ENCODE measurements at regions not wholly inside any gene's neighbourhood (a gene's known extent, or its start where the extent isn't known, plus 50 kb on each side); places are given as distances from the start of the nearest gene placed in this dataset.
A peak's percentile ranks its signal among the peaks of the same experiment; 100 is the strongest.

- DNase-seq: no peak
- Histone ChIP-seq H3K4me3 (no peak overlapping the region), H3K4me1 (no peaks in the 10 kb centered on the region), H3K36me3 (no peaks in the 10 kb centered on the region), H3K27ac (no peak overlapping the region), H3K9me3 (no peaks in the 10 kb centered on the region), H3K27me3 (no peaks in the 10 kb centered on the region)
- no peak for TF ChIP-seq CTCF (IDR thresholded peaks at IDR 0.05)
- intact Hi-C loops (cut with DNase I; ENCODE audit: low total_unique reads): no loop called here
These were observed 1944.2 kb upstream of the NUDT12 start for GRCh38 chr5:105506692-105507277.

DNA sequence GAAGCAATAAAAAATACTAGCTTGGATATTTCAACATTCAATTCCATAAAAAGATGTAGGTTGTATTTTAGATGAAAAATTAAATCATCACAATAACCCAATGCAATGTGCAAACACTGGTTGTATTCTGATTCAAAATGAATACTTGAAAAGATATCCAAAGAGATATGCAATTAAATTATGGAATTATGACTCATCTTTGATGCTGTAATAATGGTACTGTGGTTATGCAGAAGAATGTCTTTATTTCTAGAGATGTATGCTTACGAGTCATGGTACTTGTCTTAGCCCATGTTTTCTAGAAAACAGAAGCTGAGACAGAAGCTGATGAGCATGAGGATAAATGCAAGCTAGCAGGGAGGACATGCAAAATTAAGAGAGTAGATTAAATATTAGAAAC, 1941.4 kb upstream of the NUDT12 start:
- H3K9me3 ChIP-seq: no peaks in the 10 kb centered on the region
- TF ChIP-seq CTCF (IDR thresholded peaks at IDR 0.05): no peak
- intact Hi-C loops (cut with DNase I; ENCODE audit: low total_unique reads): no loop called here
- no peak overlapping the region for H3K4me3 ChIP-seq
- H3K4me1 ChIP-seq: no peaks in the 10 kb centered on the region
- no peak for DNase-seq
- H3K36me3 ChIP-seq: no peaks in the 10 kb centered on the region
- no peaks in the 10 kb centered on the region for H3K27me3 ChIP-seq
- H3K27ac ChIP-seq: no peak overlapping the region

DNA sequence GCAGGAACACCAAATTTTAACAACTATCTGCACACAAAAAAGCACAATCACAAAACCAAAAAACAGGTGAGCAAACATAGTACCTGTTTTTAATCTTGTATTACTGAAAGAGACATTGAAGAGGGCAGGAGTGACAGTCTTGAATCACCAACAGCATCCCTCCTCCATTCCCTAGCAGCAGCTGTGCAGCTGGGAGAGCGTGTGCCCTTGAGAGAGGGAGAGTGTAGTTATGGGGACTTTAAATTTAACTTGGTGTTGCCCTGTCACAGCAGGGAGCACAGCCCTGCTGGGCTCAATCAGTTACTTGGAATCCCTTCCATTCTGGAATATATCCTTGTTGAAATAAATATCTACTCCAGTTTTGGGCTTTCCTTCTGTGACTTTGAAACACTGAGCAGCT, 1938.7 kb upstream of the NUDT12 start:
- Histone ChIP-seq H3K9me3 (no peaks in the 10 kb centered on the region), H3K36me3 (no peaks in the 10 kb centered on the region), H3K4me1 (no peaks in the 10 kb centered on the region), H3K27me3 (no peaks in the 10 kb centered on the region), H3K27ac (no peak overlapping the region), H3K4me3 (no peak overlapping the region)
- intact Hi-C loops (cut with DNase I; ENCODE audit: low total_unique reads): no loop called here
- no peak for TF ChIP-seq CTCF (IDR thresholded peaks at IDR 0.05)
- DNase-seq: no peak

DNA sequence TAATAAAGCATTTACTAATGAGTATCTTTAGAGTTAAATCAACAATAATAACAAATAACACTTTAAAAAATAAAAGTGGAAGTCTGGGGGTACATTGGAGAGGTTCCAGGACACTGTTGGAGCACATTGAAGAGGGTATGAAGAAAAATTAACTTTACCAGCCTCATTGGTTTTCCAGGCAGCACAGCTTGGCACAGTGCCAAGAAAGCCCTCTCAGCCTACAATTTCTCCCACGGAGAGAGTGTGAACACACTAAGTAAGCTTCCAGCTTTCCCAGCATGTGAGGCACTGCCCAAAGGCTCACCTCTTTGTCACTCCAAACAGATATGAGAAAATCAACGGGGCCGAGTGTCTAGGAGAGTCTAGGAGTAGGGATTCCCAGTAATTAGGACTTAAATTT, 1912.8 kb upstream of the NUDT12 start:
- DNase-seq: peak in 1 of 2 donors; percentile 47
- no peak for TF ChIP-seq CTCF (IDR thresholded peaks at IDR 0.05)
- H3K4me3 ChIP-seq: no peak overlapping the region
- no peak overlapping the region for H3K27ac ChIP-seq
- no peaks in the 10 kb centered on the region for H3K27me3 ChIP-seq
- H3K9me3 ChIP-seq: peaks cover 0 to 9% (median 8%) of the 10 kb centered on the region in 3 donors
- intact Hi-C loops (cut with DNase I; ENCODE audit: low total_unique reads): no loop called here
- H3K36me3 ChIP-seq: no peaks in the 10 kb centered on the region
- no peaks in the 10 kb centered on the region for H3K4me1 ChIP-seq

DNA sequence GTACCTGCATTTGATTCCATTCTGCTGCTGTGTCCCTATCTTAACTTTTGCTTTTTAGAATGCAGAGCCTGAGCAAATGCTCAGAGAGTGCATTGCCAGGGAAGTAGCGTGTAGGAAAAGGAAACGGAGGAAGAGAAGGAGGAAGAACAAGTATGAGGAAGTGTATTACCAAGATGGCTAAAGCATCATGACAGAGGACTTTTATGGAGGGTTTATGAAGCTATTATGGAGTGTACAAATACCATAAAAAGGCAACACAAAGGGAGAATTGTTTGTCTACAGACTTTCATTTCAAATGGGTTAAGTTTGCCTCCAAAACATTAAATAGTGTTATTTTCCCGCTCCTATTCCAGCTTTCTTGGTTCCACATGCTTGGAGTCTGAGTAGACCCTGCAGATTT, 1899.8 kb upstream of the NUDT12 start:
- no peak overlapping the region for H3K27ac ChIP-seq
- intact Hi-C loops (cut with DNase I; ENCODE audit: low total_unique reads): no loop called here
- H3K4me3 ChIP-seq: no peak overlapping the region
- DNase-seq: no peak
- no peaks in the 10 kb centered on the region for H3K4me1 ChIP-seq
- H3K27me3 ChIP-seq: no peaks in the 10 kb centered on the region
- H3K36me3 ChIP-seq: no peaks in the 10 kb centered on the region
- H3K9me3 ChIP-seq: peaks cover 0 to 9% (median 0%) of the 10 kb centered on the region in 3 donors
- no peak for TF ChIP-seq CTCF (IDR thresholded peaks at IDR 0.05)

GRCh38 chr5:105460721-105461120, 1898.1 kb upstream of the NUDT12 start:
- no peak overlapping the region for H3K27ac ChIP-seq
- H3K4me3 ChIP-seq: no peak overlapping the region
- intact Hi-C loops (cut with DNase I; ENCODE audit: low total_unique reads): no loop called here
- no peak for DNase-seq
- no peaks in the 10 kb centered on the region for H3K27me3 ChIP-seq
- no peaks in the 10 kb centered on the region for H3K4me1 ChIP-seq
- peaks cover 0 to 9% (median 0%) of the 10 kb centered on the region in 3 donors for H3K9me3 ChIP-seq
- TF ChIP-seq CTCF (IDR thresholded peaks at IDR 0.05): no peak
- H3K36me3 ChIP-seq: no peaks in the 10 kb centered on the region
